OCI-LY1 (cell line): ENCODE measurements at regions not wholly inside any gene's neighbourhood (a gene's known extent, or its start where the extent isn't known, plus 50 kb on each side); places are given as distances from the start of the nearest gene placed in this dataset.

Experiments
- H2AFZ ChIP-seq: fragments of 200-600 bp; sonication (generic), shearing (Covaris generic); 2 replicates; pipeline ENCODE4 v1.6.0; 2014; ENCODE audit warnings: antibody characterized with exemption, mild to moderate bottlenecking, low read length
- H3F3A ChIP-seq: fragments of 200-600 bp; sonication (generic), shearing (Covaris generic); 2 replicates; pipeline ENCODE4 v1.6.0; 2014; ENCODE audit warnings: mild to moderate bottlenecking, antibody characterized with exemption, low read length, moderate library complexity; ENCODE audit not compliant: insufficient read depth
- H3K27ac ChIP-seq: fragments of 200-600 bp; sonication (generic); 2 replicates; pipeline ENCODE4 v1.5.1; 2014; ENCODE audit warnings: low read length, mixed run types, mild to moderate bottlenecking, low read depth; ENCODE audit not compliant: poor library complexity, severe bottlenecking
- H3K27me3 ChIP-seq: fragments of 200-600 bp; sonication (generic); 2 replicates; pipeline ENCODE4 v1.6.0; 2014; ENCODE audit warnings: antibody characterized with exemption, mild to moderate bottlenecking, low read length, moderate library complexity; ENCODE audit not compliant: insufficient read depth
- H3K36me3 ChIP-seq: fragments of 200-600 bp; sonication (generic); 2 replicates; pipeline ENCODE4 v1.6.1; 2014; ENCODE audit warnings: mild to moderate bottlenecking, antibody characterized with exemption, low read length, moderate library complexity, mixed read lengths; ENCODE audit not compliant: insufficient read depth
- H3K4me1 ChIP-seq: fragments of 200-600 bp; sonication (generic); 2 replicates; pipeline ENCODE4 v1.5.1; 2014; ENCODE audit warnings: mild to moderate bottlenecking, low read length, moderate library complexity; ENCODE audit not compliant: insufficient read depth, severe bottlenecking
- H3K4me2 ChIP-seq: fragments of 200-600 bp; sonication (generic), shearing (Covaris generic); 2 replicates; pipeline ENCODE4 v1.6.1; 2014; ENCODE audit warnings: low read length
- H3K4me3 ChIP-seq: fragments of 200-600 bp; sonication (generic); 2 replicates; pipeline ENCODE4 v1.5.1; 2014; ENCODE audit warnings: low read length, low read depth, mild to moderate bottlenecking, mixed read lengths; ENCODE audit not compliant: poor library complexity, severe bottlenecking
- H3K79me2 ChIP-seq: fragments of 200-600 bp; shearing (Covaris generic); 2 replicates; pipeline ENCODE4 v1.6.1; 2016; ENCODE audit warnings: mixed run types, low read length, mixed read lengths; ENCODE audit not compliant: insufficient read depth
- H3K9ac ChIP-seq: fragments of 200-600 bp; sonication (generic), shearing (Covaris generic); 2 replicates; pipeline ENCODE4 v1.6.1; 2014; ENCODE audit warnings: mild to moderate bottlenecking, low read length, mixed read lengths
- H3K9me2 ChIP-seq: fragments of 200-600 bp; sonication (generic), shearing (Covaris generic); 2 replicates; pipeline ENCODE4 v1.6.1; 2014; ENCODE audit warnings: low read depth, mild to moderate bottlenecking, low read length, mixed read lengths
- H3K9me3 ChIP-seq: fragments of 200-600 bp; shearing (Covaris generic); 2 replicates; pipeline ENCODE4 v1.6.1; 2014; ENCODE audit warnings: low read length, mixed read lengths
- H4K20me1 ChIP-seq: fragments of 200-600 bp; sonication (generic), shearing (Covaris generic); 2 replicates; pipeline ENCODE4 v1.6.0; 2016; ENCODE audit warnings: mild to moderate bottlenecking, low read length; ENCODE audit not compliant: insufficient read depth
- CTCF ChIP-seq: fragments of 200-600 bp; sonication (generic), shearing (Covaris generic); IDR thresholded peaks from 2 replicates; pipeline ENCODE4 v1.5.1; 2017; ENCODE audit warnings: mild to moderate bottlenecking, antibody characterized with exemption, low read length, moderate library complexity, mixed read lengths
- EZH2 ChIP-seq: fragments of 200-600 bp; sonication (generic), shearing (Covaris generic); IDR thresholded peaks from 2 replicates; pipeline ENCODE4 v1.8.0; 2017; ENCODE audit warnings: borderline replicate concordance, mixed run types, mild to moderate bottlenecking, antibody characterized with exemption, low read length, moderate library complexity, mixed read lengths

- TF ChIP-seq CTCF, result no peak
- no peak for TF ChIP-seq EZH2
- no peak overlapping the region for H3K27ac ChIP-seq
- no peak overlapping the region for H3K9ac ChIP-seq
- no peak overlapping the region for H3K4me2 ChIP-seq
- H3F3A ChIP-seq, result no peaks in the 10 kb centered on the region
- H3K4me3 ChIP-seq, result no peak overlapping the region
- no peaks in the 10 kb centered on the region for H4K20me1 ChIP-seq
- no peaks in the 10 kb centered on the region for H3K36me3 ChIP-seq
- no peaks in the 10 kb centered on the region for H3K27me3 ChIP-seq
- H2AFZ ChIP-seq, result no peak overlapping the region
- H3K79me2 ChIP-seq, result no peaks in the 10 kb centered on the region
- no peaks in the 10 kb centered on the region for H3K9me2 ChIP-seq
- no peaks in the 10 kb centered on the region for H3K9me3 ChIP-seq
- H3K4me1 ChIP-seq, result no peaks in the 10 kb centered on the region
Measured at GRCh38 chr20:60091861-60092260, 133.6 kb downstream of the CDH26 start.

GRCh38 chr20:60092729-60093128, 134.5 kb downstream of the CDH26 start:
- Histone ChIP-seq H3K9me2 (no peaks in the 10 kb centered on the region), H4K20me1 (no peaks in the 10 kb centered on the region), H3K36me3 (no peaks in the 10 kb centered on the region), H3K4me1 (no peaks in the 10 kb centered on the region), H2AFZ (no peak overlapping the region), H3K4me2 (no peak overlapping the region), H3K9me3 (no peaks in the 10 kb centered on the region), H3K9ac (no peak overlapping the region), H3K27ac (no peak overlapping the region), H3F3A (no peaks in the 10 kb centered on the region), H3K79me2 (no peaks in the 10 kb centered on the region), H3K27me3 (no peaks in the 10 kb centered on the region), H3K4me3 (no peak overlapping the region)
- TF ChIP-seq EZH2, result no peak
- TF ChIP-seq CTCF, result no peak

- Histone ChIP-seq H3K4me3 (no peak overlapping the region), H3K4me1 (no peaks in the 10 kb centered on the region), H3K27ac (no peak overlapping the region), H3K4me2 (no peak overlapping the region), H3K9me2 (no peaks in the 10 kb centered on the region), H3F3A (no peaks in the 10 kb centered on the region), H4K20me1 (no peaks in the 10 kb centered on the region), H3K36me3 (no peaks in the 10 kb centered on the region), H3K27me3 (no peaks in the 10 kb centered on the region), H3K9ac (no peak overlapping the region), H3K9me3 (no peaks in the 10 kb centered on the region), H2AFZ (no peak overlapping the region), H3K79me2 (no peaks in the 10 kb centered on the region)
- TF ChIP-seq EZH2 (no peak), CTCF (no peak)
Measured at GRCh38 chr20:60095456-60095855, 137.2 kb downstream of the CDH26 start.
